HG03196 (cell line): ENCODE measurements at regions not wholly inside any gene's neighbourhood (a gene's known extent, or its start where the extent isn't known, plus 50 kb on each side); places are given as distances from the start of the nearest gene placed in this dataset.

Experiments
- ATAC-seq: cut with Tn5 transposase; IDR thresholded peaks from one replicate; pipeline ENCODE4 v1.9.1; 2021; ENCODE audit not compliant: unreplicated experiment

- no peak for ATAC-seq
These were observed 1272.4 kb upstream of the ADGRL4 start for GRCh38 chr1:80278936-80279335.

DNA sequence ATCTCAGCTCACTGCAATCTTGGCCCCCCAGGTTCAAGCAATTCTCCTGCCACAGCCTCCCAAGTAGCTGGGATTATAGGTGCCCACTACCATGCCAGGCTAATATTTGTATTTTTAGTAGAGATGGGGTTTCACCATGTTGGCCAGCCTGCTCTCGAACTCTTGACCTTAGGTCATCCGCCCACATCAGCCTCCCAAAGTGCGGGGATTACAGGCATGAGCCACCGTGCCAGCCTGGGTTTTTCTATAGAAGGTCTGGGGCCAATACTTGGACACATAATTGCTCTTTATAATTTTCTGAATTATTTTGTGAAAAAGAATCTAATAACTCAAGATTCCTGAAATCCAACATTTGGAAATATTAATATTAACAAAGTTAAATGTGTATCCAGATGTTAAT is 1267.7 kb upstream of the ADGRL4 start:
- no peak for ATAC-seq

- ATAC-seq: no peak
These were observed 1266.0 kb upstream of the ADGRL4 start for GRCh38 chr1:80272495-80272894.

GRCh38 chr1:80258659-80259058 is 1252.1 kb upstream of the ADGRL4 start:
- ATAC-seq: no peak

DNA sequence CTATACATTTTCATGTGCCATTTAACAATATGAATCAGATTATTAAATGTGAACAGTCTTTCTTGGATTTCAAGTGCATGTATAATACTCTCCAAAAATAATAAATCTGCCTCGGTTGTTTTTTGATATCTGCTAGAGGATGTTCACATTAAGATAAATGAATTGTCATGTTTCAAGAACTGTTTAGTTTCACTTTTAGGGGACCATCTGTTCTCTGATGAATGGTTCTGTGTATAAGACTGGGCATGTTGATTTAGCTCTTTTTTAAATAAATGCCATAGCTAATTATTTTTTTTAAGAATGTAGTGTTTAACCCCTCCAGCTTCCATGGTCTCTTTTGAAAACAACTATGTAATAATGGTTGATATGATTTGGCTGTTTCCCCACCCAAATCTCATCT is 1245.1 kb upstream of the ADGRL4 start:
- no peak for ATAC-seq

DNA sequence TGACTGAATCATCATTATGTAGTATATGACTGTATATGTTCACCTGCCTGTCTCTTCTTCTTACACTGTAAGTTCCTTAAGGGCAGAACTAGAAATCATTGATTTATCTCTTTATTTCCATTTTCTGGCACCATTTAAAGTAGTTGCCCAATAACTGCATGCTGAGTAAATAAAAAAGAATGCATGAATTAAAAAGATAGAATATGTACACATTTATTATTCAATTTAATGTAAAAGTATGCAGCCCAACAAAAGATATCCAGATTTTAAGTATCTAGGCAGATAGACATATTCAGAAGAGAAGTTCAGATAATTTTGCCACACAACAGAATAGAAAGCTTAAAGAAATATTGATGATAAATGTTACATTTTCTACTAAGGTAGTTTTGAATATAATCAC is 1244.6 kb upstream of the ADGRL4 start:
- no peak for ATAC-seq

- no peak for ATAC-seq
These were observed 1244.1 kb upstream of the ADGRL4 start for GRCh38 chr1:80250573-80251168.

DNA sequence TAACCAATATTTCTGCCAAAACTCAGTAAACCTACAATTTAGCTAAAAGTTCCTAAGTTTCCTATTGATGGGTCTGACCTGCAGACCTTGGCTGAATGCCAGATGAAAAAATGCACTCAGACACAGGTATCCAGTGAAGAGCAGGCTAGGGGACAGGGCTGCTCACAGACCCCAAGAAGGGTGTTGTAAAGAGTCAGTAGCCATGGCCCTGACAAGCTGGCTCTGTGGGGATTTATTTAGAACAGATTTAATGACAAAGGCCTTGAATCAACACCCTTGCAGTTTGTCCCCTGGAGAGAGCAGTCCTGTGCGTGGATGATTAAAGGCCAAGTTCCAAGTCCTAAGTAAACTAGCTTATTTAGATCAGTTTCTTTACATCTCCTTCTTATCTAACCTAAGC is 1243.2 kb upstream of the ADGRL4 start:
- ATAC-seq: no peak

GRCh38 chr1:80248886-80249285 is 1242.4 kb upstream of the ADGRL4 start:
- ATAC-seq: no peak

DNA sequence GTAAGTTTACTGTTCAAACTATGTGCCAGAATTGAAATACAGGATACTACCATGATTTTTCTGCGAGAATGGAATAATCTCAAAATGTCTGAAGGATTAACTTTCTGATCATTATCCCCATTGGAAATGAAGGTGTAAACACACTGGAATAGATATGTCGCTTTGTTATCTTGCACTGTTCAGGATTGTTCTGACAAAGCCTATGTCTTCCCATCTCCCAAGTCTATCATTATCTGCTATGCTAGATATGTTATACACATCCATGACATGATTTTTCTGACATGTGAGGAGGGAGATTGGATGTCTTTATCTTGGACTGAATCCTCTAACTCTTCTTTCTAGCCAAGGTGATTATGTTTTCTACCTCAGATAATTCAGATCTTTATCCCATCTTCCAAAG is 1239.3 kb upstream of the ADGRL4 start:
- no peak for ATAC-seq

DNA sequence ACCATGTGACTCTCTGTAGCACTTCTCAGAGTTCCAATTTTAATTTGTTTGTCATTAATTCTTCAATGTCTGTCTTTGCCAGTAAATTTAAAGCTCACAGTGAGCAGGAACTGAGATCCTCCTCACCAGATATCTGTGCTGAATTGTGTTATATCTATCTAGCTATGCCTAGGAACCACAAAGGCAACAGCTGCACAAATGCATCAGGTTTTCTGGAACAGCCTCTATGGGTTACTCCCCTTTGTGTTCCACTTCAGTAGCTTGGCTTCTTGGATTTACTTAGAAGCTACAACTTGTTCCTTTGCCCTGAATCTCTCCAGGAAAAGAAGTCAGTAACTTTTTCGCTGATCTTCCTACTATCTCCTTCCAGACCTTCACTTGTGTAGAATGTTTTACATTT is 1237.8 kb upstream of the ADGRL4 start:
- no peak for ATAC-seq

DNA sequence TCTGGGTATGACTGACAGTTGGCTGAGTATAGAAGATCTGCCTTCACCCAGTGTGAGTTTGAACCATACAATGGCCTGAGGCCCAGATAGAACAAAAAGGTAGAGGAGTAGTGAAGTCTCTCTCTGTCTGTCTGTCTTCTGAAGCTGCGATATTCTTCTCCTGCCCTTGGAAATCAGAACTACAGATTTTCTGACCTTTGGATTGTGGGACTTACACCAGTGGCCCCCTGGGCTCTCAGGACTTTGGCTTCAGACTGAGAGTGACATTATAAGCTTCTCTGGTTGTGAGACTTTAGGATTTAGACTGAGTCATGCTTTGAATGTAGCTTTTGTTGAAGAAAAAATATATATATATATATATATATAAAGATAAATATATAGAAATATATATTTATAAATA is 1235.0 kb upstream of the ADGRL4 start:
- ATAC-seq: no peak

GRCh38 chr1:80225510-80225909 is 1219.0 kb upstream of the ADGRL4 start:
- no peak for ATAC-seq

GRCh38 chr1:80221319-80221718 is 1214.8 kb upstream of the ADGRL4 start:
- ATAC-seq: no peak

DNA sequence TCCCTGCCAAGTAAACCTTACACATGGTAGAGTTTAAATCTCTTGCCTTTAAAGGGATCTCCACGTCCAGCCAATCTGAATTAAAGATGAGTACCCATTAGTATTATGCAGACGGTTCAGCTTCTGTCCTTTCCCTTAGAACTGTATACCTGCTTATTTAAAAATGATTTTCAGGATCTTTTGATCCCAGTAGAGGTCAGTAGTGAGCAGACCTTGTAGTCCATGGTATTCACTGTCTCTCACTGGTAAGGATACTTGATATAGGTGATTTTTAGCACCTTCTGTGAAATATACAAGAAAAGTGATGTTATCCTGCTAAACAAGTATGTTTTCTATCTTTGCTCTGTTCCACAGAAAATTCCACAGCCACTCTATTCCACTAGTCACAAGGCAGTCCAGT is 1211.6 kb upstream of the ADGRL4 start:
- ATAC-seq: no peak

DNA sequence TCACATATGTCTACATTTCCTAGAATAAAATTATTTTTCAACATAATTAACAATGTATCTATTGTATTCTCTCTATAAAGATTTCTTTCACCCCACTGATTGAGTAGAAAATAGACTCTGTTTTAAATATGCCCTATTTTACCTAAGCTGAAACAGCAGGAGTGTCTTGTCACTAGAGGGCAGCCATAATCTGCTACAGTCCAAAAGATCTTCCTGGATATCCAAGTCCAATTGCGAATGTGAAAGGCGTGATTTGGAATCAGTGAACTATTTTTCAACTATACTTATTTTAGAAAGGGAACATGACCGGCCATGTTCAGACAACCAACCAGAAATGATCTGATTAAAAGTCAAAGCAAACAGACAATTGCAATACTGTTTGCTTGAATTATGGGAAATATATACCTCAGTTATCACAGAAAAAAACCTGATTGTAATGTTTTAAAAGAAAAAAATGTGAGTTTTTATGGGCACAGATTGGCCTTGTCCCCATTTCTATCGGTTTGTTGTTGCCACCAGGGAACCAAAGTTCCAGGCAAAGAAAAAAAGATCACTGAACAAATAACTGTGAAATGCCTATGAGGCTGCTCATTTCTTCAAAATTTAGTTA is 1211.0 kb upstream of the ADGRL4 start:
- ATAC-seq: no peak

DNA sequence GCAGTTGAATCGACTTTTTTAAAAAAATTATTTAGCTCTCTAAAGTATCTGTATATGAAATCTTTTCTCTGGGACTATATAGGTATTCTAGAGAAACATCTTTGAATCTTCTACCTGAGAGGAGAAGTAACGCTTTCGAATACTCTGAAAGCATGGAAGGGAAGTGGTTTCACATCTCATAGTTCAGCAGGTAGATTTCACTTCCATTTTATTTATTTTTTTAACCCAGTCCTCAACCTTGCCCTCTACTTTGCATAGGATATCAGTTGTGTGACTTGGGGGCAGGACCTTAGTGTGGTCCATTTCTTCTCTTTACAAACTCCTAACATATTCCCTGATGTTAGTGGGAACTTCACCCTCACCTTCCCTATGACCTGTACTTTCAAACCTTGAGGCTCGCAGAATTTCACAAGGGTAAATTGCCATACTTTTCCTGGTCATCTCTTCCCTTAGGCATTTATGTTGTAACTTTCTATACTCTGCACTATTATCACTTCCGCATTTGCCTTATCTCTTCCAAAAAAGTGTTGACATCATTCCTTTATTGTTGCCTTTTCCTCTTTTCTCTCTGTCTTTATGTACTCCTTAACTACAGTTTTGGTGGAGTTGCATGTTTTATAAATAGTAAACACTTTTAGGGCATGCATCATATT is 1208.5 kb upstream of the ADGRL4 start:
- no peak for ATAC-seq

DNA sequence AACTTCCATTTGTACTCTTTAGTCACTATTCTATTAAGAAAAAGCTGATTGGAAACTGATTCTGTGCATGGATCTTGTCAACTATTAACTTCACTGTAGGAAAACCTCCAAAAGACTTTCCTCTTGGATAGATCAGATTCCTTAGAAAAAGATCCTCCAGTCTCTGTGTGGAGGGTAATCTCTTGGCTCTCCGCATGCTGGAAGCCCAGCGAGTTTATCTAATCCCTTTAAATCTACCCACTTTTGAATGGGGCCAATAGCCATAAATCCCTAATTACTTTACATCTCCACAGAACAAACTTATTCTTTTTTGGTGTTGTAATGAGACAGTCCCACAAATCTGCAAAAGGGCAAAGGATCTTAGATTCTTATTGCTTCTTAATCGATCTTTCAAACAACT is 1206.4 kb upstream of the ADGRL4 start:
- ATAC-seq: no peak

DNA sequence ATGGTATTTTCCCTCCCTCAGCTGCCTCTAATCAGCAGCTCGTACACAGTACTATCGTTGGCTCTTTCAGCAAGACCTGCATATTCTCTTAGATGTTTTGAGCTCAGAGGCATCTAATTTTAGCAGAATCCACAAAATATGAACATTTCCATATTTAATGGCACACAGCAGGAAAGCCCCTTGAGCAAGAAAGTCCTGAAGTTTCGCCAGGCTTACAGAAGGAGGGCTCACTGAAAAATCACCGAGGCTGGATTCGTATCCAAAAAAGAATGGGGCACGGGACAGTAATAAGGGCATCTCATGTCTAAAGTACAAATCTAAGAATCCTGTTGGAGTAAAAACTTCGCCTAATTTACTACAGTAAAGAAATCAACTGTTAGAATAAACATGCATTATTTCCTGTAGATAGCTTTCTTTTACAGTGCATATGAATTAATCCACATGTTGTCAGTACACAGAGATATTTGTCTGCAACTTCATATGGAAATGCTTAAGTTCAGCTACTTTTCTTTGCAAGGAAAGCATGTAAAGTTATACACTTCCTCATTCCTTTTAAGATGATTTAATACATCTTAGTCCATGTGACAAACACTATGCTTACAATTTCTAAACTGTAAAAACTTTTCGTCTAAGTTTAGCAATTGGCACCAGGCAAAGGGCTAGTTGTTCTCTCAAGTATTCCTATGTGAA is 1205.3 kb upstream of the ADGRL4 start:
- no peak for ATAC-seq

DNA sequence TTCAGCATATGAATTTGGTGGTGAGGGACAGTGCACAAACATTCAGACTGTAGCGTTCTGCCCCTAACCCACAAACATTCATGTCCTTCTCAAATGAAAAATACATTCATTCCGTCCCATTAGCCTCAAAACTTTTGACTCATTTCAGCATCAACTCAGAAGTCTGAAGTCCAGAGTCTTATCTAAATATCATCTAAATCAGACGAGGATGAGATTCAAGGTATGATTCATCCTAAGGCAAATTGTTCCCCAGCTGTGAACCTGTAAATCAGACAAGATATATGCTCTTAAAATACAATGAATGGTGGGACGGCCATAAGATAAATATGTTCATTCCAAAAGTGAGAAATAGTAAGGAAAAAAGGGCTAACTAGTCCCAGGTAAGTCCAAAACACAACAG is 1195.6 kb upstream of the ADGRL4 start:
- no peak for ATAC-seq

- ATAC-seq: no peak
These were observed 1187.7 kb upstream of the ADGRL4 start for GRCh38 chr1:80194221-80194620.

GRCh38 chr1:80181418-80181817 is 1174.9 kb upstream of the ADGRL4 start:
- no peak for ATAC-seq
